GM20431 (cell line): ENCODE measurements at regions not wholly inside any gene's neighbourhood (a gene's known extent, or its start where the extent isn't known, plus 50 kb on each side); places are given as distances from the start of the nearest gene placed in this dataset.
"Not testable (repeated sequence)": the region's sequence is repeated elsewhere in the genome, so short reads cannot be mapped to it uniquely, and the experiment has no call there.

Source experiments
- in situ Hi-C: fragments of 300-500 bp; cut with MseI, MboI; formaldehyde crosslinking; loops from one replicate; pipeline ENCODE4 v1.15.0; 2020; ENCODE audit warnings: low sequenced_read_pairs; ENCODE audit not compliant: unreplicated experiment

GRCh38 chr3:74426571-74426970, 187.9 kb downstream of the CNTN3 start:
- in situ Hi-C loops: no loop called here

- in situ Hi-C loops: no loop called here
Observed at GRCh38 chr3:74423867-74424266, 190.6 kb downstream of the CNTN3 start.

DNA sequence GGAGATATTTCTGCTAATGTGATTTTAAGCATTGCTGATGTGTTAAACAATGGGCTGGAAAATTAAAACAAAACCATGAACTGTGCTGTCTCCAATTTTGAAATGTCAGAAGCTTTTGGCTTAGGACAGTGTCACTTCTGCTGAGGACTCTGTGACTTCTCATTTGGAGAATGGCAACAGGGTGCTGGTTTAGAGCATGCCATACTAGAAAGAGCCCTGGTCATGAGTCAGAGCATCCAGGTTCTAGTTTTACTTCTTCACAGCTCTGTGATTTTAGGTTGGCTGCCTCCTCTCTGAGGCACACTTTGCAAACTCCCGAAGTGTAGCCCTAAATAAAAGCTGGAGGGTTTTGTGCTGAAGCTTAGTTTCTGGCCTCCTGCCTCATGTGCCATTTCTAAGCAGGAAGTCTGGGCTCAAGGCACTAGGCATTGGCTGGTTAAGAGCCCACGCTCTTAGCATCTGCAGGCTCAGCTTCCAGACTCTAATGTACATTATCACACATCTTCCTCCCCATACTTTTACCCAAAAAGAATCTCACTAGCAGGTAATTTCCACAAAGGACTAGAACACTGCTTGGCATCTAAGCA, 193.8 kb downstream of the CNTN3 start:
- in situ Hi-C loops: no loop called here

DNA sequence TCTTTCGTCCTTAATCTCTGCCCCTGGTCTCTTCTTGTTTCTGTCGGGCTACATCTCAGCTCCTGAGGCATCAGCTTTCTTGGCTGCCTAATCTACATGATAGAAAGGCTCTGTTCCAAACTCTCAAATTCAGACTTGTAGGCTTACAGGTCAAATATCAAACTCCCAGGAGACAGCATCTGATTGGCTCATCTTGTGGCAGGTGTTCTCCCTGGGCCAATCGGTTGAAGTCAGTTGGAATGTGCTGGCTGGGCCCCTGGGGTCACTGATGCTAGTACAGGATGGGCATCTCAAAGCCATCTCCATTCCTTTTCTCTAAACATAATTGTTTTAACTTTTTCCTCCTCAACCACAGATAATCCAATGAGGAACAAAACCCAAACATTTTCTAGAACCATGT, 198.7 kb downstream of the CNTN3 start:
- in situ Hi-C loops: no loop called here

DNA sequence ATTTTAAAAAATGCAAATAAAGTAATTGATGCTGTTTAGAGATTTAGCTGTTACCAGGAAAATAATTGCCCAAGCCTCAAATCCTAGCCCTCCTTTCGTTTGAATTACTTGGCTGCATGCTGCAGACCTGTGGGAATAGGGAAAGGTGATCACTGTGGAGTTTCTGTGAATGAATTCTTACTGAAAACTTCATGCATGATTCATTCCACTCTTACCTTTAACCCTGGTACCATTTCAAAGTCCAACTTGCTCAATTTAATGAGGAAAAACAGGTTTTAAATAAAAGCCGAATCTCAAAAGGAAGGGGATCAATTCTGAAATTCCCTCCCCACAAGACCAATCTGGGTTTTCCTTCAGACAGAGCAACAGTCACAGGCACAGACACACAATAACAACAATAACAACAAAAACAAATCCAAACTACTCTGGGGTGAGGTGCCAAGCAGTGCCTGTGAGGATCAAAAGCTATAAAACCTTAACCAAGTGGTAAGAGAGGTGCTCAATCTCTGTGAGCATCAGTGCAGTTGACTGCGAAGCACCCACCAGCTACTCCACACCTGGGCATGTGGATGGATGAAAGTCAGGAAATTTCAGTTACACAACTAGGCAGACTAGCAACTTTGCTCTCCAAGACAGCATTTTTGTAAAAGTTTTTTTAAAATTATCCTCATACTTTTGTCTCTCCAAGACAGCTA, 200.8 kb downstream of the CNTN3 start:
- in situ Hi-C loops: no loop called here

- in situ Hi-C loops: no loop called here
Observed at GRCh38 chr3:74410276-74410941, 204.1 kb downstream of the CNTN3 start.

DNA sequence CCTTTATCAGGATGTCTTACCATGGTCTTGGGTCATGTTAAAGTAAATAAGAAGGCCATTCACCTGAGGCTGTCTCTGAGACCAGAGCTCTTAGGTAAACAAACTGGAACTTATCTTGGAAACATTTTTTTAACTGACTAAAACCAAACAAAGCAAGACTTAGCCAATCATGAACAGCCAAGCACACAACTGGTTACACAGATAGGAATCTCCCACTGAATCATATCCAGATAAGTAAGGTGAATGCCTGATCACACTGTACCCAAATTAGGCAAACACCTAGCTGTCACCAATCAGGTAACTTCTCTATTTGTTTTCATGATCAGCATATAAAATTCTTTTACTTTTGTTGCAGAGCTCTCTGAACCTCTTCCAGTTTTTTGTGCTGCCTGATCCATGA, 205.4 kb downstream of the CNTN3 start:
- in situ Hi-C loops: no loop called here

- in situ Hi-C loops: no loop called here
Observed at GRCh38 chr3:74403307-74403706, 211.2 kb downstream of the CNTN3 start.

GRCh38 chr3:74402821-74403220, 211.6 kb downstream of the CNTN3 start:
- in situ Hi-C loops: no loop called here

GRCh38 chr3:74393426-74393825, 221.0 kb downstream of the CNTN3 start:
- in situ Hi-C loops: no loop called here

- in situ Hi-C loops: no loop called here
Observed at GRCh38 chr3:74390121-74390877, 224.2 kb downstream of the CNTN3 start.

- in situ Hi-C loops: no loop called here
Observed at GRCh38 chr3:74387111-74387735, 227.2 kb downstream of the CNTN3 start.

- in situ Hi-C loops: no loop called here
Observed at GRCh38 chr3:74384159-74384558, 230.3 kb downstream of the CNTN3 start.

GRCh38 chr3:74377669-74378068, 236.8 kb downstream of the CNTN3 start:
- in situ Hi-C loops: no loop called here

DNA sequence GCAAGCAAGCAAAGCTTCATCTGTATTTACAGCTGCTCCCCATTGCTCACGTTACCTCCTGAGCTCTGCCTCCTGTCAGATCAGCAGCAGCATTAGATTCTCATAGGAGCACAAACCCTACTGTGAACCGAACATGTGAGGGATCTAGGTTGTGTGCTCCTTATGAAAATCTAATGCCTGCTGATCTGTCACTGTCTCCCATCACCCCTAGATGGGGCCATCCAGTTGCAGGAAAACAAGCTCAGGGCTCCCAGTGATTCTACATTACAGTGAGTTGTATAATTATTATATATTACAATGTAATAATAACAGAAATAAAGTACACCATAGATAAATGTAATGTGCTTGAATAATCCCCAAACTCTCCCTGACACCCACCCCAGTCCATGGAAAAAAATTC, 238.1 kb downstream of the CNTN3 start:
- in situ Hi-C loops: not testable (repeated sequence)

DNA sequence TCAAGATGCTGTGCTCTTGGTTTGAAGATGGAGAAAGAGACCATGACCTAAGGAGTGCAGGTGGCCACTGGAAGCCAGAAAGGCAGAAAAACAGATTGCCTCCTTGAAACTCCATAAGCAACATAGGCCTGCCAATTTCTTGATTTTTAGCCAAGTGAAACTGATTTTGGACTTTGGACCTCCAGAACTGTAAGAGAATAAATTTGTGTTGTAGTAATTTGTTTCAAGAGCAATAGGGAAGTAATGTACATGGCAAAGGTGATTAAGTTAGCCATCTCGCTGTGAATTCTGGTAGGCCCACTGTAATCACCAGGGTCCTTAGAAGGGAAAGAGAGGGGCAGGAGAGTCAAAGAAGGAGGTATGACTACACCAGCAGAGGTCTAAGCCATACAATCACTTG, 238.8 kb downstream of the CNTN3 start:
- in situ Hi-C loops: no loop called here

DNA sequence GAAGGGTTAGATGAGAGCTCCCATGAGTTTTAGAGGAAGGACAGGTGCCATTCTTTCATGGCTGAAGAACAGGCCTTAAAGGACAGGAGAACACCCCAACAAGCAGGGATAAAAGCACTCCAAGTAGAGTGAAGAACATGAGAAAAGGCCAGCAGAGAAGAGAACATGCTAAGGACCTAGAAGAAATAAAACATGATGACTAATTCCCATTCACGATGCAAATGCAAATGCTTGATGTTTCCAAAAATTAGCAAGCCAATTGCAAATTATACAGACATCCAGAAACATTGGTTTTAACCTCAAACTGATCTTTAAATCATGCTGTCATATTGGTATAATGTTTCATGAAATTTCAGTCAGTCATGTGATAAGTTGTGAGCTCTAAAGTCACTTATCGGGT, 241.7 kb downstream of the CNTN3 start:
- in situ Hi-C loops: no loop called here

- in situ Hi-C loops: no loop called here
Observed at GRCh38 chr3:74370342-74370741, 244.1 kb downstream of the CNTN3 start.

DNA sequence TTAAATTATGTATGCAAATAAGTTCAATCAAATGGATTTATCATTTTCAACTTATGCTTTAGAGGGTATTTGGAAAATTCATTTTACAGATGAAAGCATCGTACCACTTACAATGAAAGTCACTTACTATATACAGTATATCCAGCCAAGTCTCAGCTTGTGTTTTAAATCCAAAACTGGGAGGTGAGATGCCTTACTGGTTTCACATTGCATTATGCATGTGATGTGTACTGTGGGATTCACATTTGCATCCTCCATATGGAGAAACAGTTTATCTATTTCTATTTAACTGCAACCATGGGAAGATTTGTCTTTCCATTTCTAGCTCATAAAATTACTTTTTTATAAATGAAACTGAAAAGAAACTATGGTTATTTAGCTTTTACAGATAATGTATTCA, 248.1 kb downstream of the CNTN3 start:
- in situ Hi-C loops: no loop called here

DNA sequence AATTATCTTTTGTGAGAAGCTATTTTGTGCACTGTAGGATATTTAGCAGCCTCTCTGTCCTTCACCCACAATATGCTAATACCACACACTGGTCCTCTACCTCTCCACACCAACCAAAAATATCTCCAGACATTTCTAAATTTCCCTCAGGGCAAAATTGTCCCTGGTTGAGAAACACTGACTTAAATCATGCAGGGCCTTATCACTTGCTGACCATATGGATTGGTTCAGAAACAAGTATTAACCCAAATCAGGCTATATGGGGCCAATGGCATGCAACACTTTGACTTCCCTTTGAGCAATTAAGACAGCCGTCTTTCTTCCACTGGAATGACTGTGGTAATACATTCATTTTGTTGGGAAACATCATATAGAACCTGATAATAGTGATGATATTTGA, 251.1 kb downstream of the CNTN3 start:
- in situ Hi-C loops: no loop called here
